PC-9 (cell line): ENCODE measurements at regions not wholly inside any gene's neighbourhood (a gene's known extent, or its start where the extent isn't known, plus 50 kb on each side); places are given as distances from the start of the nearest gene placed in this dataset.

Experiments
- CTCF ChIP-seq: fragments of 200-600 bp; sonication (generic); conservative IDR thresholded peaks from 2 replicates; pipeline ENCODE4 v1.6.1; 2017; ENCODE audit warnings: mixed run types, antibody characterized with exemption, mild to moderate bottlenecking, moderate library complexity
- EZH2 ChIP-seq: fragments of 200-600 bp; sonication (generic); IDR thresholded peaks from 2 replicates; pipeline ENCODE4 v1.8.0; 2017; ENCODE audit warnings: antibody characterized with exemption, low read depth

GRCh38 chr7:41297166-41297565 lies 405.7 kb downstream of the INHBA start:
- TF ChIP-seq CTCF (no peak), EZH2 (no peak)
